Naive thymus-derived CD4-positive, alpha-beta T cell (primary cell): ENCODE measurements at regions not wholly inside any gene's neighbourhood (a gene's known extent, or its start where the extent isn't known, plus 50 kb on each side); places are given as distances from the start of the nearest gene placed in this dataset.

Source experiments
- ATAC-seq: fragments of 150-1000 bp; cut with Tn5 transposase; 2 replicates; pipeline ENCODE4 v1.10.0; 2021; ENCODE audit warnings: mild to moderate bottlenecking, moderate library complexity
- CTCF ChIA-PET: fragments of 350-600 bp; sonication (Branson Sonifier 250); formaldehyde crosslinking; loops from one replicate; lab custom pipeline; 2021; ENCODE audit warnings: antibody characterized with exemption; lab: Charles Lee
- POLR2A ChIA-PET: fragments of 350-600 bp; sonication (Branson Sonifier 250); formaldehyde crosslinking; loops from one replicate; lab custom pipeline; 2021; ENCODE audit warnings: antibody characterized with exemption, inconsistent platforms; lab: Charles Lee
- DNase-seq, 9 donors: peaks; one replicate each; pipeline versions ENCODE4 v3.0.0 to v3.0.0-alpha.2; 2020 to 2022; ENCODE audit warnings: mixed read lengths in 1 of 9
- H3K27ac ChIP-seq: one replicate; pipeline ENCODE4 v1.7.0; 2013; ENCODE audit warnings: mild to moderate bottlenecking, low read depth, low read length, moderate library complexity
- H3K27me3 ChIP-seq, 2 donors: one replicate each; pipeline ENCODE4 v1.7.0; 2013; ENCODE audit warnings: low read length in 2 of 2, mild to moderate bottlenecking in 2 of 2, moderate library complexity in 2 of 2; ENCODE audit not compliant: control insufficient read depth in 2 of 2, insufficient read depth in 2 of 2
- H3K36me3 ChIP-seq, 3 experiments: 1 replicate in 2 of 3; 2 replicates in 1 of 3; pipeline ENCODE4 v1.7.0; 2013; ENCODE audit warnings: low read length in 3 of 3, mild to moderate bottlenecking in 3 of 3, moderate library complexity in 1 of 3; ENCODE audit not compliant: insufficient read depth in 3 of 3, control insufficient read depth in 2 of 3
- H3K4me1 ChIP-seq, 2 donors: one replicate each; pipeline ENCODE4 v1.7.0; 2013; ENCODE audit warnings: low read length in 2 of 2, mild to moderate bottlenecking in 2 of 2, moderate library complexity in 1 of 2; ENCODE audit not compliant: control insufficient read depth in 2 of 2, insufficient read depth in 2 of 2
- H3K4me3 ChIP-seq: 2 replicates; pipeline ENCODE4 v1.7.0; 2013; ENCODE audit warnings: mild to moderate bottlenecking, low read length
- H3K9me3 ChIP-seq, 3 experiments: 1 replicate in 2 of 3; 2 replicates in 1 of 3; pipeline ENCODE4 v1.7.0; 2013; ENCODE audit warnings: low read length in 3 of 3; ENCODE audit not compliant: control insufficient read depth in 2 of 3
- H3K27ac Mint-ChIP-seq, 9 donors: one replicate each; pipeline ENCODE4 v1.8.0; 2020 to 2022; ENCODE audit warnings: mixed read lengths in 9 of 9, mild to moderate bottlenecking in 8 of 9, moderate library complexity in 5 of 9, inconsistent platforms in 2 of 9
- H3K27me3 Mint-ChIP-seq, 5 donors: one replicate each; pipeline ENCODE4 v1.8.0; 2021 to 2022; ENCODE audit warnings: mixed read lengths in 5 of 5, mild to moderate bottlenecking in 1 of 5
- H3K36me3 Mint-ChIP-seq, 5 donors: one replicate each; pipeline ENCODE4 v1.8.0; 2020 to 2022; ENCODE audit warnings: mixed read lengths in 5 of 5, mild to moderate bottlenecking in 3 of 5, inconsistent platforms in 1 of 5
- H3K4me1 Mint-ChIP-seq, 7 donors: one replicate each; pipeline ENCODE4 v1.8.0; 2020 to 2022; ENCODE audit warnings: mixed read lengths in 7 of 7, mild to moderate bottlenecking in 3 of 7, inconsistent platforms in 1 of 7
- H3K4me3 Mint-ChIP-seq, 10 donors: one replicate each; pipeline ENCODE4 v1.8.0; 2020 to 2022; ENCODE audit warnings: mild to moderate bottlenecking in 10 of 10, mixed read lengths in 10 of 10, moderate library complexity in 6 of 10, inconsistent platforms in 2 of 10
- H3K9me3 Mint-ChIP-seq, 11 donors: one replicate each; pipeline ENCODE4 v1.8.0; 2020 to 2022; ENCODE audit warnings: mixed read lengths in 11 of 11, mild to moderate bottlenecking in 4 of 11, inconsistent platforms in 1 of 11, moderate library complexity in 1 of 11
- intact Hi-C, 2 donors: fragments of 100-400 bp; cut with micrococcal nuclease; formaldehyde crosslinking; loops; one replicate each; pipeline ENCODE4 v1.15.1; 2023

GRCh38 chr5:51096859-51097258, 286.4 kb upstream of the ISL1 start:
- Histone ChIP-seq H3K4me3 (no peak overlapping the region), H3K9me3 (no peaks in the 10 kb centered on the region), H3K27ac (no peak overlapping the region), H3K36me3 (no peaks in the 10 kb centered on the region), H3K27me3 (no peaks in the 10 kb centered on the region), H3K4me1 (no peaks in the 10 kb centered on the region)
- DNase-seq (no peak), ATAC-seq (no peak)
- intact Hi-C loops, result no loop called here
- Mint-ChIP-seq H3K27me3 (peaks cover 0 to 4% (median 0%) of the 10 kb centered on the region in 5 donors), H3K36me3 (no peaks in the 10 kb centered on the region), H3K9me3 (peaks cover 0 to 17% (median 1%) of the 10 kb centered on the region in 11 donors), H3K4me3 (no peak overlapping the region), H3K4me1 (no peaks in the 10 kb centered on the region), H3K27ac (no peak overlapping the region)
- ChIA-PET CTCF (no interaction called here), POLR2A (interaction anchor here (0.6 kb wide), 1 partner anchor 76 kb away, joined by 4 read pairs; no protein-coding TSS in a partner anchor)

DNA sequence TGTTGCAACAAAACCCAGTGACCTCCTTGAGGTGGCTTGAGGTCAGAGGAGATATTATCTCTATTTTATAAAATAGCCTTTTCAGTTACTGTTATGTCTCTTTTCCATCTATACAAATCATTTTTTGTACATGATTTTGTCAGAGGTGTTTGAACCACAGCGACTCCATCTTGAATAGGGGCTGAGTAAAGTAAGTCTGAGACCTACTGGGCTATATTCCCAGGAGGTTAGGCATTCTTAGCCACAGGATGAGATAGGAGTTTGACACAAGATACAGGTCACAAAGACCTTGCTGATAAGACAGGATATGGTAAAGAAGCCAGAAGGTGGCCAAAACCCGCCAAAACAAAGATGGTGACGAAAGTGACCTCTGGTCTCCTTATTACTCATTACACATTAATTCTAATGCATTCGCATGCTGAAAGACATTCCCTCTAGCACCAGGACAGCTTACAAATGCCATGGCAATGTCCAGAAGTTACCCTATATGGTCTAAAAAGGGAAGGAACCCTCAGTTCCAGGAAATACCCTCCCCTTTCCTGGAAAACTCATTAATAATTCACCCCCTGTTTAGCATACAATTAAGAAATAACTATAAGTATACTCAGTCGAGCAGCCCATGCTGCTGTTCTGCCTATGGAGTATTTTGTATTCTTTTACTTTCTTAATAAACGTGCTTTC, 283.9 kb upstream of the ISL1 start:
- peaks cover 0 to 4% (median 0%) of the 10 kb centered on the region in 5 donors for H3K27me3 Mint-ChIP-seq
- POLR2A ChIA-PET, result no interaction called here
- Histone ChIP-seq H3K4me1 (no peaks in the 10 kb centered on the region), H3K27me3 (no peaks in the 10 kb centered on the region), H3K4me3 (no peak overlapping the region), H3K27ac (no peak overlapping the region), H3K9me3 (no peaks in the 10 kb centered on the region), H3K36me3 (no peaks in the 10 kb centered on the region)
- intact Hi-C loops, result no loop called here
- DNase-seq (no peak), ATAC-seq (no peak)
- H3K27ac Mint-ChIP-seq, result no peak overlapping the region
- H3K4me1 Mint-ChIP-seq, result no peaks in the 10 kb centered on the region
- CTCF ChIA-PET, result no interaction called here
- no peaks in the 10 kb centered on the region for H3K36me3 Mint-ChIP-seq
- H3K9me3 Mint-ChIP-seq, result peaks cover 0 to 24% (median 0%) of the 10 kb centered on the region in 11 donors
- H3K4me3 Mint-ChIP-seq, result no peak overlapping the region

GRCh38 chr5:51104556-51104955, 278.7 kb upstream of the ISL1 start:
- no peaks in the 10 kb centered on the region for H3K9me3 ChIP-seq
- Mint-ChIP-seq H3K27me3 (peaks cover 0 to 4% (median 0%) of the 10 kb centered on the region in 5 donors), H3K4me3 (no peak overlapping the region), H3K27ac (no peak overlapping the region), H3K36me3 (no peaks in the 10 kb centered on the region), H3K4me1 (no peaks in the 10 kb centered on the region), H3K9me3 (peaks cover 0 to 28% (median 2%) of the 10 kb centered on the region in 11 donors)
- no peak overlapping the region for H3K4me3 ChIP-seq
- intact Hi-C loops, result no loop called here
- ATAC-seq (no peak), DNase-seq (no peak)
- H3K27ac ChIP-seq, result no peak overlapping the region
- no peaks in the 10 kb centered on the region for H3K27me3 ChIP-seq
- CTCF ChIA-PET, result no interaction called here
- POLR2A ChIA-PET, result no interaction called here
- no peaks in the 10 kb centered on the region for H3K36me3 ChIP-seq
- no peaks in the 10 kb centered on the region for H3K4me1 ChIP-seq

- Histone ChIP-seq H3K36me3 (no peaks in the 10 kb centered on the region), H3K4me3 (no peak overlapping the region), H3K27ac (no peak overlapping the region), H3K4me1 (no peaks in the 10 kb centered on the region), H3K27me3 (no peaks in the 10 kb centered on the region), H3K9me3 (no peaks in the 10 kb centered on the region)
- Mint-ChIP-seq H3K9me3 (peaks cover 0 to 18% (median 2%) of the 10 kb centered on the region in 11 donors), H3K27ac (no peak overlapping the region), H3K4me1 (no peaks in the 10 kb centered on the region), H3K36me3 (no peaks in the 10 kb centered on the region), H3K4me3 (no peak overlapping the region), H3K27me3 (no peaks in the 10 kb centered on the region)
- ChIA-PET POLR2A (no interaction called here), CTCF (no interaction called here)
- no peak for DNase-seq
- intact Hi-C loops, result no loop called here
- no peak for ATAC-seq
Observed at GRCh38 chr5:51109786-51110410, 273.4 kb upstream of the ISL1 start.

- no peaks in the 10 kb centered on the region for H3K4me1 ChIP-seq
- DNase-seq (no peak), ATAC-seq (no peak)
- no peaks in the 10 kb centered on the region for H3K27me3 Mint-ChIP-seq
- ChIA-PET POLR2A (no interaction called here), CTCF (no interaction called here)
- H3K27me3 ChIP-seq, result no peaks in the 10 kb centered on the region
- H3K27ac Mint-ChIP-seq, result no peak overlapping the region
- intact Hi-C loops, result no loop called here
- no peak overlapping the region for H3K4me3 ChIP-seq
- H3K9me3 Mint-ChIP-seq, result peaks cover 2 to 25% (median 9%) of the 10 kb centered on the region in 11 donors
- no peak overlapping the region for H3K27ac ChIP-seq
- no peaks in the 10 kb centered on the region for H3K36me3 ChIP-seq
- peaks cover 0 to 3% (median 0%) of the 10 kb centered on the region in 5 donors for H3K36me3 Mint-ChIP-seq
- no peaks in the 10 kb centered on the region for H3K9me3 ChIP-seq
- H3K4me1 Mint-ChIP-seq, result no peaks in the 10 kb centered on the region
- H3K4me3 Mint-ChIP-seq, result no peak overlapping the region
Observed at GRCh38 chr5:51131266-51131665, 252.0 kb upstream of the ISL1 start.

DNA sequence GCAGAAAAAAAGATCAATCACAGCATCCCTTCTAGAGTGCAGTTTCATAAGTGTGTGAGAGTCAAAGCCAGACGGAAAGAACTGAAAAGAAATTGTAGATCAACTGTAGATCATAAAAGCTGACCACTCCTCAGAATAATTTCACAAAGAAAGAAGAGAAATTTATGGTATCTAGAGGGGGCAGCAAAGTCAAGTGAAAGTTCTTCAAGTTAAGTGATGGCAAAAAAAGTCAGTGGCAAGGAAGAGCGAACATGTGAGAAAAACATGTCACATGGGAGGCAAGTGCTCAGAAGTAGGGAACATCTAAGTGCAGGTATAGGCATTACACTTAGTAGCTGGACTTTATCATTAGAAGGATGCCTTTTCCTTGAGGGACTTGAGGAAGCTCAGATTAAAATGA, 245.1 kb upstream of the ISL1 start:
- H3K27ac Mint-ChIP-seq, result no peak overlapping the region
- ATAC-seq, result no peak
- Histone ChIP-seq H3K9me3 (no peaks in the 10 kb centered on the region), H3K4me1 (no peaks in the 10 kb centered on the region), H3K4me3 (no peak overlapping the region), H3K27ac (no peak overlapping the region), H3K36me3 (no peaks in the 10 kb centered on the region), H3K27me3 (no peaks in the 10 kb centered on the region)
- no peaks in the 10 kb centered on the region for H3K4me1 Mint-ChIP-seq
- H3K36me3 Mint-ChIP-seq, result no peaks in the 10 kb centered on the region
- intact Hi-C loops, result no loop called here
- no peak for DNase-seq
- peaks cover 3 to 31% (median 7%) of the 10 kb centered on the region in 11 donors for H3K9me3 Mint-ChIP-seq
- CTCF ChIA-PET, result no interaction called here
- POLR2A ChIA-PET, result no interaction called here
- no peak overlapping the region for H3K4me3 Mint-ChIP-seq
- no peaks in the 10 kb centered on the region for H3K27me3 Mint-ChIP-seq

GRCh38 chr5:51148437-51148836, 234.8 kb upstream of the ISL1 start:
- H3K36me3 ChIP-seq, result no peaks in the 10 kb centered on the region
- H3K27ac ChIP-seq, result no peak overlapping the region
- no peaks in the 10 kb centered on the region for H3K36me3 Mint-ChIP-seq
- H3K4me1 ChIP-seq, result no peaks in the 10 kb centered on the region
- ChIA-PET POLR2A (no interaction called here), CTCF (no interaction called here)
- no peak overlapping the region for H3K4me3 ChIP-seq
- intact Hi-C loops, result no loop called here
- ATAC-seq (no peak), DNase-seq (no peak)
- no peaks in the 10 kb centered on the region for H3K27me3 Mint-ChIP-seq
- no peak overlapping the region for H3K27ac Mint-ChIP-seq
- H3K9me3 Mint-ChIP-seq, result peaks cover 5 to 57% (median 14%) of the 10 kb centered on the region in 11 donors
- H3K4me1 Mint-ChIP-seq, result no peaks in the 10 kb centered on the region
- no peak overlapping the region for H3K4me3 Mint-ChIP-seq
- H3K9me3 ChIP-seq, result no peaks in the 10 kb centered on the region
- H3K27me3 ChIP-seq, result no peaks in the 10 kb centered on the region
